Panc1 (cell line): ENCODE measurements at regions not wholly inside any gene's neighbourhood (a gene's known extent, or its start where the extent isn't known, plus 50 kb on each side); places are given as distances from the start of the nearest gene placed in this dataset.

ENCODE experiments used
- POLR2AphosphoS5 ChIP-seq: IDR thresholded peaks from 2 replicates; pipeline ENCODE4 v1.6.1; 2012; ENCODE audit warnings: mild to moderate bottlenecking, low read depth, low read length, moderate library complexity
- TF ChIP-seq, protein P1 (sequence below): fragments of 450-650 bp; IDR thresholded peaks from 2 replicates; pipeline ENCODE4 v1.5.1; 2017; ENCODE audit warnings: mild to moderate bottlenecking
- TF ChIP-seq, protein P2 (sequence below), 2 experiments: IDR thresholded peaks; 2 replicates each; pipeline ENCODE4 v1.6.1; 2011 to 2012; ENCODE audit warnings: low read depth in 2 of 2, control low read depth in 1 of 2, low read length in 1 of 2, mild to moderate bottlenecking in 1 of 2, moderate library complexity in 1 of 2; ENCODE audit not compliant: insufficient read depth in 1 of 2

DNA sequence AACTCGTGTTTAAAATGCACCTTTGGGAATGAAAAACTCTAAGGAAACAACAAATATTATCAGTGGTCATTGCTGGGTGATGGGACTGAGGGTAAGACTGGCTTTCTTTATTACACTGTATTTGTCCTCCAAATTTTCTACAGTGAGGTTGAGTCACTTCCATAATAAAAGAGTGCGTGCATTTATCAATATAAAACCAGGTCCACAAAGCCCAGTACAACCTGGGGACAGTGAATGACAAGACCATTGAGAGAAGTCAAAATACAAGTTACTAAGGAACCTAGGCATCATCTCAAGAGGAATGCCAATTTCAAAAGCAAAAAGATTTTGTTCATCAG lies 76.4 kb downstream of the MAGED4 start:
- TF ChIP-seq, protein P1, sequence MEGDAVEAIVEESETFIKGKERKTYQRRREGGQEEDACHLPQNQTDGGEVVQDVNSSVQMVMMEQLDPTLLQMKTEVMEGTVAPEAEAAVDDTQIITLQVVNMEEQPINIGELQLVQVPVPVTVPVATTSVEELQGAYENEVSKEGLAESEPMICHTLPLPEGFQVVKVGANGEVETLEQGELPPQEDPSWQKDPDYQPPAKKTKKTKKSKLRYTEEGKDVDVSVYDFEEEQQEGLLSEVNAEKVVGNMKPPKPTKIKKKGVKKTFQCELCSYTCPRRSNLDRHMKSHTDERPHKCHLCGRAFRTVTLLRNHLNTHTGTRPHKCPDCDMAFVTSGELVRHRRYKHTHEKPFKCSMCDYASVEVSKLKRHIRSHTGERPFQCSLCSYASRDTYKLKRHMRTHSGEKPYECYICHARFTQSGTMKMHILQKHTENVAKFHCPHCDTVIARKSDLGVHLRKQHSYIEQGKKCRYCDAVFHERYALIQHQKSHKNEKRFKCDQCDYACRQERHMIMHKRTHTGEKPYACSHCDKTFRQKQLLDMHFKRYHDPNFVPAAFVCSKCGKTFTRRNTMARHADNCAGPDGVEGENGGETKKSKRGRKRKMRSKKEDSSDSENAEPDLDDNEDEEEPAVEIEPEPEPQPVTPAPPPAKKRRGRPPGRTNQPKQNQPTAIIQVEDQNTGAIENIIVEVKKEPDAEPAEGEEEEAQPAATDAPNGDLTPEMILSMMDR = no peak
- TF ChIP-seq, protein P2, sequence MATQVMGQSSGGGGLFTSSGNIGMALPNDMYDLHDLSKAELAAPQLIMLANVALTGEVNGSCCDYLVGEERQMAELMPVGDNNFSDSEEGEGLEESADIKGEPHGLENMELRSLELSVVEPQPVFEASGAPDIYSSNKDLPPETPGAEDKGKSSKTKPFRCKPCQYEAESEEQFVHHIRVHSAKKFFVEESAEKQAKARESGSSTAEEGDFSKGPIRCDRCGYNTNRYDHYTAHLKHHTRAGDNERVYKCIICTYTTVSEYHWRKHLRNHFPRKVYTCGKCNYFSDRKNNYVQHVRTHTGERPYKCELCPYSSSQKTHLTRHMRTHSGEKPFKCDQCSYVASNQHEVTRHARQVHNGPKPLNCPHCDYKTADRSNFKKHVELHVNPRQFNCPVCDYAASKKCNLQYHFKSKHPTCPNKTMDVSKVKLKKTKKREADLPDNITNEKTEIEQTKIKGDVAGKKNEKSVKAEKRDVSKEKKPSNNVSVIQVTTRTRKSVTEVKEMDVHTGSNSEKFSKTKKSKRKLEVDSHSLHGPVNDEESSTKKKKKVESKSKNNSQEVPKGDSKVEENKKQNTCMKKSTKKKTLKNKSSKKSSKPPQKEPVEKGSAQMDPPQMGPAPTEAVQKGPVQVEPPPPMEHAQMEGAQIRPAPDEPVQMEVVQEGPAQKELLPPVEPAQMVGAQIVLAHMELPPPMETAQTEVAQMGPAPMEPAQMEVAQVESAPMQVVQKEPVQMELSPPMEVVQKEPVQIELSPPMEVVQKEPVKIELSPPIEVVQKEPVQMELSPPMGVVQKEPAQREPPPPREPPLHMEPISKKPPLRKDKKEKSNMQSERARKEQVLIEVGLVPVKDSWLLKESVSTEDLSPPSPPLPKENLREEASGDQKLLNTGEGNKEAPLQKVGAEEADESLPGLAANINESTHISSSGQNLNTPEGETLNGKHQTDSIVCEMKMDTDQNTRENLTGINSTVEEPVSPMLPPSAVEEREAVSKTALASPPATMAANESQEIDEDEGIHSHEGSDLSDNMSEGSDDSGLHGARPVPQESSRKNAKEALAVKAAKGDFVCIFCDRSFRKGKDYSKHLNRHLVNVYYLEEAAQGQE (IDR thresholded peaks at IDR 0.05; ENCODE audit: insufficient read depth in 1 of 2, low read depth in 2 of 2, low read length in 1 of 2) = no peak
- no peak for TF ChIP-seq POLR2AphosphoS5
